Testis (tissue), 2 donors: ENCODE measurements at regions not wholly inside any gene's neighbourhood (a gene's known extent, or its start where the extent isn't known, plus 50 kb on each side); places are given as distances from the start of the nearest gene placed in this dataset.

Source experiments
- DNase-seq: peaks from one replicate; pipeline ENCODE4 v3.0.0-alpha.2; 2019
- H3K27ac ChIP-seq, 2 donors: fragments of 200-600 bp; sonication (generic); one replicate each; pipeline ENCODE4 v1.5.1; 2019
- H3K27me3 ChIP-seq: fragments of 200-600 bp; sonication (generic); one replicate; pipeline ENCODE4 v1.5.1; 2019
- H3K36me3 ChIP-seq: fragments of 200-600 bp; sonication (generic); one replicate; pipeline ENCODE4 v1.5.1; 2017; ENCODE audit warnings: low read depth; ENCODE audit errors: missing control alignments
- H3K4me1 ChIP-seq: fragments of 200-600 bp; sonication (generic); one replicate; pipeline ENCODE4 v1.5.1; 2019
- H3K4me3 ChIP-seq, 2 donors: fragments of 200-600 bp; sonication (generic); one replicate each; pipeline ENCODE4 v1.5.1; 2017 to 2019
- H3K9me3 ChIP-seq: fragments of 200-600 bp; sonication (generic); one replicate; pipeline ENCODE4 v1.5.1; 2017
- POLR2A ChIP-seq: fragments of 450-650 bp; IDR thresholded peaks from one replicate; pipeline ENCODE4 v1.6.1; 2017; ENCODE audit warnings: antibody characterized with exemption, mild to moderate bottlenecking, moderate library complexity
- WGBS, 2 donors: methylation state at CpG; one replicate each; pipeline ENCODE4 v1.1.5; 2018; 5-methylcytosine and 5-hydroxymethylcytosine counted together
- intact Hi-C: fragments of 100-400 bp; cut with DNase I; formaldehyde crosslinking; loops from one replicate; pipeline ENCODE4 v1.15.1; 2023; ENCODE audit warnings: low total_unique reads
- TF ChIP-seq, protein P1 (sequence below), 3 experiments: fragments of 450-650 bp in 2 of 3; fragments of 200-600 bp in 1 of 3; sonication (generic) in 1 of 3; IDR thresholded peaks; one replicate each; pipeline ENCODE4 v1.5.1; 2016 to 2019; ENCODE audit warnings: antibody characterized with exemption in 3 of 3, mild to moderate bottlenecking in 2 of 3, moderate library complexity in 1 of 3

DNA sequence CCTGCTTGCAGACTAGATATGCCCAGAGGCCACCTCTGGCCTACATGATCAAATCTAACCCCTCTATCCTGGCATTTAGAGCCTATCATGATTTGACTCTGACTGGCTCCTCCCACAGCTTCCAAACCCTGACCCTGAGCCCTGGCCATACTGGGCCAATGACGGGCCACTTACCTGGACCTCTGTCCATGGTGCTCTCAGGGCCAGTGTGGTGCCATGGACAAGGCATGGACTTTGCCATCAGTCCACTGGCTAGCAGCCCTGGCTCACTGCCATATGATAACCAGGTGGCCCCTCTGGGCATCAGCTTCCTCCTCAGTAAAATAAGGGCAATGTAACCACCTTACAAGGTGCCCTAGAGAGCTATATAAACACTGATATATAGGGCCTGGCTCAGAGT, 713.4 kb downstream of the PTPRU start:
- no peak for DNase-seq
- Histone ChIP-seq H3K4me1 (no peaks in the 10 kb centered on the region), H3K27ac (no peak overlapping the region), H3K9me3 (no peaks in the 10 kb centered on the region), H3K27me3 (no peaks in the 10 kb centered on the region), H3K36me3 (no peaks in the 10 kb centered on the region), H3K4me3 (no peak overlapping the region)
- intact Hi-C loops = no loop called here
- 67% methylated on average over 1 of the region's 1 CpG; no CpG with 5 or more reads in 1 of the 2 donors for WGBS, 2 donors
- TF ChIP-seq, protein P1, sequence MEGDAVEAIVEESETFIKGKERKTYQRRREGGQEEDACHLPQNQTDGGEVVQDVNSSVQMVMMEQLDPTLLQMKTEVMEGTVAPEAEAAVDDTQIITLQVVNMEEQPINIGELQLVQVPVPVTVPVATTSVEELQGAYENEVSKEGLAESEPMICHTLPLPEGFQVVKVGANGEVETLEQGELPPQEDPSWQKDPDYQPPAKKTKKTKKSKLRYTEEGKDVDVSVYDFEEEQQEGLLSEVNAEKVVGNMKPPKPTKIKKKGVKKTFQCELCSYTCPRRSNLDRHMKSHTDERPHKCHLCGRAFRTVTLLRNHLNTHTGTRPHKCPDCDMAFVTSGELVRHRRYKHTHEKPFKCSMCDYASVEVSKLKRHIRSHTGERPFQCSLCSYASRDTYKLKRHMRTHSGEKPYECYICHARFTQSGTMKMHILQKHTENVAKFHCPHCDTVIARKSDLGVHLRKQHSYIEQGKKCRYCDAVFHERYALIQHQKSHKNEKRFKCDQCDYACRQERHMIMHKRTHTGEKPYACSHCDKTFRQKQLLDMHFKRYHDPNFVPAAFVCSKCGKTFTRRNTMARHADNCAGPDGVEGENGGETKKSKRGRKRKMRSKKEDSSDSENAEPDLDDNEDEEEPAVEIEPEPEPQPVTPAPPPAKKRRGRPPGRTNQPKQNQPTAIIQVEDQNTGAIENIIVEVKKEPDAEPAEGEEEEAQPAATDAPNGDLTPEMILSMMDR (IDR thresholded peaks at IDR 0.05) = no peak
- no peak for TF ChIP-seq POLR2A

DNA sequence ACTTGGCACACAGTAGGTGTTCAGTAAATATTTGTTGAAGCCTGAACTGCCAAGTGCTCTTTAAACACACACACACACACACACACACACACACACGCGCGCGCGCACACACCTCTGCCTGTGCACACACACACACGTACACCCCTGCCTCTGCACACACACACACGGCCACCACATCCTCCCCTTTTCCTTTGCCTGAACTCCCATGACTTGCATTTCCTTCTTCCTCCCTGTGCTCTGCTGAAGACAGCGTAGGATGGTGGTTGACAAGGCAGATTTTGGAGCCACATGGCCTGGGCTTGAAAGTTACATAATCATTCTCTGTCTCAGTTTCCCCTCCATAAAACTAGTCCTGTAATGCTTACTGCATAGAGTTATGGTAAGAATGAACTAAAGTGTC, 712.3 kb downstream of the PTPRU start:
- TF ChIP-seq POLR2A = no peak
- TF ChIP-seq, protein P1 (IDR thresholded peaks at IDR 0.05) = no peak
- Histone ChIP-seq H3K36me3 (no peaks in the 10 kb centered on the region), H3K9me3 (no peaks in the 10 kb centered on the region), H3K27me3 (no peaks in the 10 kb centered on the region), H3K27ac (no peak overlapping the region), H3K4me1 (no peaks in the 10 kb centered on the region), H3K4me3 (no peak overlapping the region)
- DNase-seq = no peak
- WGBS, 2 donors = 80 to 85% methylated on average over 8 of the region's 8 CpGs
- intact Hi-C loops = no loop called here

DNA sequence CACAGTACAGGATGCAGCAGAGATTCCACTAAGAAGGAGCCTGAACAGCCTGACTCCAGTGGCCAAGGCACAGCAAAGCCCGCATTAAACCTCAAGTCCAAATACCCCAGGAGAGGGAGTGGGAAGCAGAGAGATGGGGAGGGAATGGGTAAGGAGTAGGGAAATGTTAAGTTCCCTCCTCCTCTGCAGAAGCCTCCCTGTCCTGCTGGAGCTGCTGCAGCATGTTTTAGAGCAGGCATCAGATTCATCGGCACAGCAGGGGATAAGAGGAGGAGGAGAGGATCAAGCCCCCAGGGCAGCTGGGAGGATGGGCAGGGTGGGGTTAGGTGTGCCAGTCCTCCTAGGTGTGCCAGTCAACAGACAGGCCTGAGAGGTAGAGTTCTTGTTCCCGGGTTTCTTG, 709.7 kb downstream of the PTPRU start:
- Histone ChIP-seq H3K4me3 (no peak overlapping the region), H3K9me3 (no peaks in the 10 kb centered on the region), H3K4me1 (no peaks in the 10 kb centered on the region), H3K36me3 (no peaks in the 10 kb centered on the region), H3K27ac (no peak overlapping the region), H3K27me3 (no peaks in the 10 kb centered on the region)
- intact Hi-C loops = no loop called here
- WGBS, 2 donors = 52 to 62% methylated on average over 3 of the region's 3 CpGs
- TF ChIP-seq, protein P1 (IDR thresholded peaks at IDR 0.05) = no peak
- TF ChIP-seq POLR2A = no peak
- no peak for DNase-seq

DNA sequence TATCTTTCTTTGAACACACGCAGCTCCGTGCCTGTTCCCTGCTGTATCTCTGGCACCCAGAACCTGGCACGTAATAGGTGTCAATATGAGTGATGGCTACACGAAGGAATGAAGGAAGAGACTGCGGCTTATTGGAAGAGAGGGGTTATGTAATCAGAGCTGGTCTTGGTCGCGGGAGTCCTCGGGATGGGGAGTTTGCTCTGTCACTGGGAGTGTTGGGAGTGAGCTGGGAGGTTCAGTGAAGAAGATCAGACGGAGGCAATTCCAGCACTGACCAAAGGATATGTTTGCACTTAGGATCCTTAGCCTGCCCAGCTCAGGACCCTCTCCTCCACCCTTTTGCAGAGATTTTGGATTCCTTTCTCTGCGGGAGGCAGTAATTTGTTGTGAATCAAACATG, 709.1 kb downstream of the PTPRU start:
- Histone ChIP-seq H3K36me3 (no peaks in the 10 kb centered on the region), H3K4me1 (no peaks in the 10 kb centered on the region), H3K4me3 (no peak overlapping the region), H3K27me3 (no peaks in the 10 kb centered on the region), H3K27ac (no peak overlapping the region), H3K9me3 (no peaks in the 10 kb centered on the region)
- intact Hi-C loops = no loop called here
- DNase-seq = no peak
- WGBS, 2 donors = 19 to 22% methylated on average over 10 of the region's 10 CpGs
- TF ChIP-seq, protein P1 (IDR thresholded peaks at IDR 0.05) = no peak
- no peak for TF ChIP-seq POLR2A

DNA sequence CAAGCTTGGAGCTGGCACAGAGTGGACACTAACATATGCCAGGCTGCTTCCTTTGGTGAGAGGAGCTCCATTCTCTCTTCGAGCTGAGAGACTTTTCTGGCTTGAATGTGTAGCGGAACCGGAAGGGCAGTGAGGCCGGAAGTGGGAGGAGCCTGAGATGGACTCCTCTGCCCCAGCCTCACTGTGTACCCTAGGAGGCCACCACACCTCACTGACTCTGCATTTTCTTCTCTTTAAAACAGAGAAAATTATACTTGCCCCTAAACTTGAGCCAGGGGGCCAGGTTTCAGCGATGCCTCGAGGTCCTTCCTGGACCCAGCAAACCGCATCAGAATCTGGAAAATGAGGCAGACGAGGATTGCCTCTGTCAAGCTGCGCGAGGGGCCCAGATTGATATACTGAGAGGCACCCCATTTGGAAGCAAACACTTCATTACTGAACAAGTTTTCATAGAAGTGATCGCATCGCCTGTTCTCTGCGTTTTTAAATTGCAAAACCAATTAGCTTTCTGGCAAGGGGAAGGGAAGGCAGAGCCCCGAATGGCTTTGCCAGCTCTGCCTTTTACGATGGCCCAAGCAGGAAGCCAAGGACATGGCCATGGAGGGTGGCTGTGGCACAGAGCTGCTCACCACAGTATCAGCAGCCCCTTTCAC, 708.1 kb downstream of the PTPRU start:
- peak; percentile 60 for DNase-seq
- no peaks in the 10 kb centered on the region for H3K36me3 ChIP-seq
- TF ChIP-seq, protein P1 (IDR thresholded peaks at IDR 0.05) = no peak
- TF ChIP-seq POLR2A = no peak
- H3K4me1 ChIP-seq = no peaks in the 10 kb centered on the region
- no peaks in the 10 kb centered on the region for H3K27me3 ChIP-seq
- H3K27ac ChIP-seq = no peak overlapping the region
- intact Hi-C loops = no loop called here
- H3K4me3 ChIP-seq = peak overlapping the region; percentile 36 to 39
- WGBS, 2 donors = 22 to 51% methylated on average over 9 to 15 of the region's 15 CpGs
- no peaks in the 10 kb centered on the region for H3K9me3 ChIP-seq
